Liver (tissue), 8 donors: ENCODE measurements at regions not wholly inside any gene's neighbourhood (a gene's known extent, or its start where the extent isn't known, plus 50 kb on each side); places are given as distances from the start of the nearest gene placed in this dataset.

Experiments used
- DNase-seq: peaks from one replicate; pipeline ENCODE4 v3.0.0-alpha.2; 2017; ENCODE audit warnings: low spot score
- H3K27ac ChIP-seq, 2 donors: one replicate each; pipeline ENCODE4 v1.7.0; 2013; ENCODE audit warnings: inconsistent platforms in 2 of 2, low read length in 2 of 2, control low read depth in 1 of 2, low read depth in 1 of 2, mild to moderate bottlenecking in 1 of 2
- H3K27me3 ChIP-seq, 4 donors: one replicate each; pipeline versions ENCODE4 v1.6.1 to v1.7.0; 2013; ENCODE audit warnings: low read length in 3 of 4, inconsistent platforms in 1 of 4, mild to moderate bottlenecking in 1 of 4, moderate library complexity in 1 of 4; ENCODE audit not compliant: control insufficient read depth in 4 of 4, insufficient read depth in 4 of 4
- H3K36me3 ChIP-seq, 4 donors: one replicate each; pipeline versions ENCODE4 v1.6.1 to v1.7.0; 2013; ENCODE audit warnings: low read length in 3 of 4, mild to moderate bottlenecking in 3 of 4, low read depth in 1 of 4, moderate library complexity in 1 of 4; ENCODE audit not compliant: control insufficient read depth in 4 of 4, insufficient read depth in 3 of 4
- H3K4me1 ChIP-seq, 4 donors: one replicate each; pipeline versions ENCODE4 v1.6.1 to v1.7.0; 2013; ENCODE audit warnings: low read length in 3 of 4, mild to moderate bottlenecking in 3 of 4, moderate library complexity in 1 of 4; ENCODE audit not compliant: control insufficient read depth in 4 of 4, insufficient read depth in 4 of 4
- H3K4me3 ChIP-seq, 3 donors: one replicate each; pipeline versions ENCODE4 v1.6.1 to v1.7.0; 2013; ENCODE audit warnings: low read length in 3 of 3, control low read depth in 1 of 3, low read depth in 1 of 3, mild to moderate bottlenecking in 1 of 3
- H3K9ac ChIP-seq, 2 donors: one replicate each; pipeline ENCODE4 v1.7.0; 2013; ENCODE audit warnings: low read length in 2 of 2, mild to moderate bottlenecking in 2 of 2, moderate library complexity in 2 of 2, control low read depth in 1 of 2, low read depth in 1 of 2
- H3K9me3 ChIP-seq, 4 donors: one replicate each; pipeline versions ENCODE4 v1.6.1 to v1.7.0; 2013; ENCODE audit warnings: low read length in 3 of 4; ENCODE audit not compliant: control insufficient read depth in 4 of 4
- ATF3 ChIP-seq: IDR thresholded peaks from 2 replicates; pipeline ENCODE4 v1.6.1; 2016; ENCODE audit warnings: antibody characterized with exemption
- CTCF ChIP-seq: fragments of 150-350 bp; IDR thresholded peaks from 2 replicates; pipeline ENCODE4 v1.5.1; 2017; ENCODE audit warnings: improper control_type of control experiment, low read depth, low read length; ENCODE audit not compliant: missing input control
- EGR1 ChIP-seq, 2 donors: IDR thresholded peaks; 2 replicates each; pipeline ENCODE4 v1.6.1; 2016 to 2018; ENCODE audit warnings: antibody characterized with exemption in 2 of 2, low read depth in 2 of 2
- FOXA1 ChIP-seq: IDR thresholded peaks from 2 replicates; pipeline ENCODE4 v1.6.1; 2016; ENCODE audit warnings: antibody characterized with exemption
- FOXA2 ChIP-seq: IDR thresholded peaks from 2 replicates; pipeline ENCODE4 v1.6.1; 2016; ENCODE audit warnings: antibody characterized with exemption
- GABPA ChIP-seq, 2 donors: IDR thresholded peaks in 1 of 2; conservative IDR thresholded peaks in 1 of 2; 2 replicates each; pipeline ENCODE4 v1.6.1; 2016; ENCODE audit warnings: antibody characterized with exemption in 2 of 2, mild to moderate bottlenecking in 1 of 2, moderate library complexity in 1 of 2
- HNF4A ChIP-seq, 2 donors: conservative IDR thresholded peaks; 2 replicates each; pipeline ENCODE4 v1.6.1; 2016; ENCODE audit warnings: antibody characterized with exemption in 2 of 2, mild to moderate bottlenecking in 2 of 2
- HNF4G ChIP-seq: IDR thresholded peaks from 2 replicates; pipeline ENCODE4 v1.6.1; 2016; ENCODE audit warnings: antibody characterized with exemption
- JUND ChIP-seq, 2 donors: IDR thresholded peaks; 2 replicates each; pipeline ENCODE4 v1.6.1; 2016; ENCODE audit warnings: antibody characterized with exemption in 2 of 2
- MAX ChIP-seq: IDR thresholded peaks from 2 replicates; pipeline ENCODE4 v1.6.1; 2016; ENCODE audit warnings: antibody characterized with exemption
- NR2F2 ChIP-seq: IDR thresholded peaks from 2 replicates; pipeline ENCODE4 v1.6.1; 2016; ENCODE audit warnings: antibody characterized with exemption
- RAD21 ChIP-seq, 2 donors: IDR thresholded peaks; 2 replicates each; pipeline ENCODE4 v1.6.1; 2016; ENCODE audit warnings: antibody characterized with exemption in 2 of 2, mild to moderate bottlenecking in 2 of 2
- RXRA ChIP-seq, 2 donors: IDR thresholded peaks; 2 replicates each; pipeline ENCODE4 v1.6.1; 2017 to 2018; ENCODE audit warnings: antibody characterized with exemption in 2 of 2, mild to moderate bottlenecking in 1 of 2
- SP1 ChIP-seq: IDR thresholded peaks from 2 replicates; pipeline ENCODE4 v1.6.1; 2018; ENCODE audit warnings: antibody characterized with exemption, mild to moderate bottlenecking
- TAF1 ChIP-seq: conservative IDR thresholded peaks from 2 replicates; pipeline ENCODE4 v1.6.1; 2016; ENCODE audit warnings: antibody characterized with exemption, mild to moderate bottlenecking
- YY1 ChIP-seq: IDR thresholded peaks from 2 replicates; pipeline ENCODE4 v1.6.1; 2016; ENCODE audit warnings: antibody characterized with exemption, mild to moderate bottlenecking
- ZBTB33 ChIP-seq: IDR thresholded peaks from 2 replicates; pipeline ENCODE4 v1.6.1; 2016; ENCODE audit warnings: antibody characterized with exemption
- WGBS: extraction: QIAGEN DNeasy Blood & Tissue Kit; methylation state at CpG from one replicate; pipeline ENCODE4 v1.1.7; 2013; 5-methylcytosine and 5-hydroxymethylcytosine counted together
- TF ChIP-seq, protein P1 (sequence below): IDR thresholded peaks from 2 replicates; pipeline ENCODE4 v1.6.1; 2016; ENCODE audit warnings: antibody characterized with exemption, mild to moderate bottlenecking
- donor health status: healthy.
- donor health status: healthy.
- donor health status: healthy.
- donor health status: healthy.
- donor health status: healthy.

DNA sequence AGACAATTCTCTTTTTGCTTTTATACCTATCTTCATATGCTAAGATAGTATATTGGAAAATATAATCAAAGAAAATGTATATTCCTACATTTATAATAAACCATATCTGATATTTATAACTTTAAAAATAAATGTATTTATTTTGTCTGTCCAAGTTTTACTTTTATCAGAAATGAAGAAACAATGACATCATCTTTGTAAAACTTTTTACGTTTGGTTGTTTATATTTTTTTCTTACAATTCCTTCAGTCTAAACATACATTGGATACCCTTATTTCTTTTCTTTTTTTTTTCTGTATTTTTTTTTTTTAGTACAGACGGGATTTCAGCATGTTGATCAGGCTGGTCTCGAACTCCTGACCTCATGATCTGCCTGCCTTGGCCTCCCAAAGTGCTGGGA is 1577.0 kb upstream of the SLC39A10 start:
- WGBS = 62% methylated on average over 3 of the region's 3 CpGs
- TF ChIP-seq NR2F2 = no peak
- TF ChIP-seq SP1 = no peak
- TF ChIP-seq TAF1 = no peak
- no peak for TF ChIP-seq YY1

GRCh38 chr2:194077366-194077765 is 1579.7 kb upstream of the SLC39A10 start:
- no peak for DNase-seq
- Histone ChIP-seq H3K4me3 (no peak overlapping the region), H3K27me3 (no peaks in the 10 kb centered on the region), H3K36me3 (no peaks in the 10 kb centered on the region), H3K27ac (no peak overlapping the region), H3K4me1 (no peaks in the 10 kb centered on the region), H3K9ac (no peak overlapping the region), H3K9me3 (no peaks in the 10 kb centered on the region)
- no peak for TF ChIP-seq NR2F2
- no peak for TF ChIP-seq GABPA (IDR thresholded peaks at IDR 0.05 in 1 of 2, conservative IDR thresholded peaks at IDR 0.05 in 1 of 2)
- TF ChIP-seq FOXA1 = no peak
- TF ChIP-seq RXRA (IDR thresholded peaks at IDR 0.05) = no peak
- no peak for TF ChIP-seq EGR1 (IDR thresholded peaks at IDR 0.05; ENCODE audit: low read depth in 2 of 2)
- TF ChIP-seq HNF4A (conservative IDR thresholded peaks at IDR 0.05) = no peak
- no peak for TF ChIP-seq JUND (IDR thresholded peaks at IDR 0.05)
- no peak for TF ChIP-seq TAF1
- TF ChIP-seq ZBTB33 = no peak
- TF ChIP-seq YY1 = no peak

More for the DNA sequence above, 1577.0 kb upstream of the SLC39A10 start:
- H3K36me3 ChIP-seq = no peaks in the 10 kb centered on the region
- no peak overlapping the region for H3K4me3 ChIP-seq
- peaks cover 0 to 7% (median 3%) of the 10 kb centered on the region in 4 donors for H3K9me3 ChIP-seq
- no peaks in the 10 kb centered on the region for H3K27me3 ChIP-seq
- H3K4me1 ChIP-seq = no peaks in the 10 kb centered on the region
- no peak for DNase-seq
- no peak overlapping the region for H3K27ac ChIP-seq
- H3K9ac ChIP-seq = no peak overlapping the region

- H3K4me3 ChIP-seq = no peak overlapping the region
- H3K27me3 ChIP-seq = no peaks in the 10 kb centered on the region
- no peak for TF ChIP-seq SP1
- TF ChIP-seq GABPA (IDR thresholded peaks at IDR 0.05 in 1 of 2, conservative IDR thresholded peaks at IDR 0.05 in 1 of 2) = no peak
- no peak for TF ChIP-seq YY1
- TF ChIP-seq, protein P1, sequence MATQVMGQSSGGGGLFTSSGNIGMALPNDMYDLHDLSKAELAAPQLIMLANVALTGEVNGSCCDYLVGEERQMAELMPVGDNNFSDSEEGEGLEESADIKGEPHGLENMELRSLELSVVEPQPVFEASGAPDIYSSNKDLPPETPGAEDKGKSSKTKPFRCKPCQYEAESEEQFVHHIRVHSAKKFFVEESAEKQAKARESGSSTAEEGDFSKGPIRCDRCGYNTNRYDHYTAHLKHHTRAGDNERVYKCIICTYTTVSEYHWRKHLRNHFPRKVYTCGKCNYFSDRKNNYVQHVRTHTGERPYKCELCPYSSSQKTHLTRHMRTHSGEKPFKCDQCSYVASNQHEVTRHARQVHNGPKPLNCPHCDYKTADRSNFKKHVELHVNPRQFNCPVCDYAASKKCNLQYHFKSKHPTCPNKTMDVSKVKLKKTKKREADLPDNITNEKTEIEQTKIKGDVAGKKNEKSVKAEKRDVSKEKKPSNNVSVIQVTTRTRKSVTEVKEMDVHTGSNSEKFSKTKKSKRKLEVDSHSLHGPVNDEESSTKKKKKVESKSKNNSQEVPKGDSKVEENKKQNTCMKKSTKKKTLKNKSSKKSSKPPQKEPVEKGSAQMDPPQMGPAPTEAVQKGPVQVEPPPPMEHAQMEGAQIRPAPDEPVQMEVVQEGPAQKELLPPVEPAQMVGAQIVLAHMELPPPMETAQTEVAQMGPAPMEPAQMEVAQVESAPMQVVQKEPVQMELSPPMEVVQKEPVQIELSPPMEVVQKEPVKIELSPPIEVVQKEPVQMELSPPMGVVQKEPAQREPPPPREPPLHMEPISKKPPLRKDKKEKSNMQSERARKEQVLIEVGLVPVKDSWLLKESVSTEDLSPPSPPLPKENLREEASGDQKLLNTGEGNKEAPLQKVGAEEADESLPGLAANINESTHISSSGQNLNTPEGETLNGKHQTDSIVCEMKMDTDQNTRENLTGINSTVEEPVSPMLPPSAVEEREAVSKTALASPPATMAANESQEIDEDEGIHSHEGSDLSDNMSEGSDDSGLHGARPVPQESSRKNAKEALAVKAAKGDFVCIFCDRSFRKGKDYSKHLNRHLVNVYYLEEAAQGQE = no peak
- no peak for TF ChIP-seq FOXA2
- TF ChIP-seq ZBTB33 = no peak
- no peak for TF ChIP-seq EGR1 (IDR thresholded peaks at IDR 0.05; ENCODE audit: low read depth in 2 of 2)
- TF ChIP-seq RXRA (IDR thresholded peaks at IDR 0.05) = no peak
- TF ChIP-seq HNF4A (conservative IDR thresholded peaks at IDR 0.05) = no peak
- no peak for TF ChIP-seq JUND (IDR thresholded peaks at IDR 0.05)
- TF ChIP-seq FOXA1 = no peak
- no peak for TF ChIP-seq HNF4G
- TF ChIP-seq CTCF = no peak
- TF ChIP-seq ATF3 = no peak
- TF ChIP-seq MAX = no peak
- no peak for TF ChIP-seq NR2F2
- TF ChIP-seq TAF1 = no peak
- no peak for TF ChIP-seq RAD21 (IDR thresholded peaks at IDR 0.05)
- 71% methylated on average over 3 of the region's 3 CpGs for WGBS
- H3K4me1 ChIP-seq = no peaks in the 10 kb centered on the region
- H3K36me3 ChIP-seq = no peaks in the 10 kb centered on the region
- no peak overlapping the region for H3K9ac ChIP-seq
- no peak overlapping the region for H3K27ac ChIP-seq
- DNase-seq = no peak
- peaks cover 0 to 7% (median 4%) of the 10 kb centered on the region in 4 donors for H3K9me3 ChIP-seq
Observed at GRCh38 chr2:194062401-194062800, 1594.6 kb upstream of the SLC39A10 start.
